ENCODE measurements at regions not wholly inside any gene's neighbourhood (a gene's known extent, or its start where the extent isn't known, plus 50 kb on each side); places are given as distances from the start of the nearest gene placed in this dataset.

- no peak for DNase-seq
Measured at GRCh38 chr7:24214670-24215069, 69.3 kb upstream of the NPY start.

- DNase-seq = no peak
Measured at GRCh38 chr7:24216576-24217125, 67.3 kb upstream of the NPY start.

DNA sequence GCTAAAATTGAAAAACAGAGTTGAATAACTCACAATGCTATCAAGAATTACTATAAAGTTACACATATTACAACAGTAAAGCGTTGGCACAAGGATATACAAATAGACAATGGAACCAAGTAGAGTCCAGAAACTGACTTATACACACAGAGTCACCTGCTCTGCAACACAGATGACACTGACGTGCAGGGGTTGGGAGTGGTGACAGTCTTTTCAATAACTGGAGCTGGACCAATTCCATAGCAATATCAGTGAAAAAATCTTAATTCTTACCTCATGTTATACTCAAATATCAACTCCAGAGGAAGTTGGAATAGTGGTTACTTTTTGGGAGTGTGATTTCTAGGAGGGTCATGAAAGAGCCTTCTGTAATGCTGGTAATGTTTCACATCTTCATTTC, 62.5 kb upstream of the NPY start:
- DNase-seq = no peak

GRCh38 chr7:24227068-24227467, 56.9 kb upstream of the NPY start:
- no peak for DNase-seq

DNA sequence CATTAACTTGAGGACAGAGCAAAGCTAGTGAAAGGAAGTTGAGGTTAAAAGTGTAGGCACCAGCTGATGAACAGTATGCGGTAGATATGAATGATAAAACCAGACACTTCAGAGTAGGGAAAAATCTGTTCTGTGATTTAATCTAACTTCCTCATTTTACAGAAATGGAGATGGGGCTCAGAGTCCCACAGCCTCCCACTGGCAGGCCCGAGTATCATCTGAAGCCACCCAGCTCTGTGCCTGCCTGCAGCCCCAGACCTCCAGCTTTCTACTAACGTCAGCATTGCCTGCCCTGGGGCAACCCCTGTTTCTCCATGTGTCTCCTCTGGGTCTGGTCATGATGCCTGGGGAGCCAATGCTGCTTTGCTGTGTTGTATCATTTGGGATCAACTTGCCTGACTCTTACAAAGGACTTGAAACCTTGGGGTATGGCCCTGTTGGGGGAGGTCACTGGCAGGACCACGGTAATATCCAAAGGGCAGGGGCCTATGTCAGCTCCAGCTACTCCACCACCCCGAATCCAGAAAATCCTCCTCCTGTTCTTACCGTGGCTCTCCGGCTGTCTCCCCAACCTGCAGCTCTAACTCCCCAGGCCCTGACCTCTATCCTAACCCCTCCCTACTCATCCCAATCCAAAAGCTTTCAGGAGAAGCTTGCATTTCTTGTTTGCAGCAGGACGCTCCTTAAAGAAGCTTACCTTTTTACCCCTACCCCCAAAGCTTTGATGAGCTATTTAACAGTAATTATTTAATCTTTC, 56.2 kb upstream of the NPY start:
- DNase-seq = no peak

DNA sequence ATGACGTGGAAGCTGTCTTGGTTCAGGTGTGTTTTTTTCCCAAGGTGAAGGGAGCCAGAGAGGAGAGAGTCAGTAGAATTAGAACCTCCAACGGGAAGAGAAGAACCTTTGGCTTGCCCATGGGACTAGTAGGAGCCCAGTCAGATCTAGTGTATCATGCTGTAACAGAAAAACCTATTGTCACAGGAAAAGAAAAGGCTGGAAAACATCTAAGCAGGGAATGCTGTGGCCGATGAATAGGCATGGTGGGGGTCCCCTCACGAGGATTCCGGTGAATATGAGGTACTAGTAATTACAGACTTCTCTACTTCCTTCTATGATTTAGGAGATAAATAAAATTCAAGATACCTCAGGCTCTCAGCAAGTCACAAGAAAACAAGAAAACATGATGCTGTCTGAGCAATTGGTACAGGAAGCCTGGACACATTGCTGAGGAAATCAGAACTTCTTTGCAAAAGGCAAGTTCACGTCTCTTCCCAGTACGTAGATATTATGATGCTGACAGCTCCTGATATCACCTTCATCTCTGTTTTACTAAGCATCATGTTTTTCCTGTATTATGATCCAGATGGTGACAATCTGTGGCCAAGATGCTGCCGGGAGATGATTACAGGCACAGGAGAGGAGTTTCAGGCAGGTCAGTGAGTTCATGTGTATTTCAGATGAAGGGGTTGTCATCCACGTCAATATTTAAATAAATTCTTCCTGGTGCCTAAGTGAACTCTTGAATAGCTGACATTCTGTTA, 54.3 kb upstream of the NPY start:
- DNase-seq = no peak

GRCh38 chr7:24231493-24231892, 52.5 kb upstream of the NPY start:
- no peak for DNase-seq

DNA sequence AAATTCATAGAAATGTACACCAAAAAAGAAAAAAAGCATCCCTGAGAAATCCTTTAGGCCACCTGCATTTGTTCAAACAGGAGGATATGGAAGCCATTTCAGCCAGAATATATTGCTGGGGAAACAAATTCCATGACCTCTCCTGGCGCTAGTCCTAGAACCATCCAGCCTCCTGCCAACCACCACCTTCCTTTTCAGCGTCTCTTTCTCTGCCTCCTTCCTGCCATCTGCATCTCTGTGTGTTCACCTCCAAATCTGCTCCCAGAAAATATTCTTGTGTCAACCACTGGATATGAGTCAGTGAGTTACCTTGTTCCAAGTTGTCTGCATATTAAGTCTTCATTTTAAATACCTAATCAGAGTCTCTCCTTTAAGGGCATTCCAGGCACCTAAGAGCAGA, 50.6 kb upstream of the NPY start:
- no peak for DNase-seq
